ENCODE measurements at regions not wholly inside any gene's neighbourhood (a gene's known extent, or its start where the extent isn't known, plus 50 kb on each side); places are given as distances from the start of the nearest gene placed in this dataset.

GRCh38 chr9:91132576-91133073, 229.1 kb downstream of the AUH start:
- H3K79me1 ChIP-seq (ENCODE audit: low read depth, low read length), result no peaks in the 10 kb centered on the region
- no peaks in the 10 kb centered on the region for H3K9me3 ChIP-seq (ENCODE audit: insufficient read depth in 2 of 2, low read depth in 1 of 2, low read length in 1 of 2)
- no peak overlapping the region for H3K4me3 ChIP-seq (ENCODE audit: extremely low read depth in 1 of 4, insufficient read depth in 2 of 4, low read depth in 3 of 4, low read length in 4 of 4)
- no peak overlapping the region for H4K8ac ChIP-seq (ENCODE audit: extremely low read depth, insufficient read depth, low read length)
- H4K5ac ChIP-seq (ENCODE audit: insufficient read length, low read depth, low read length), result no peak overlapping the region
- no peaks in the 10 kb centered on the region for H3K27me3 ChIP-seq (replicated peaks in 1 of 4; ENCODE audit: control insufficient read depth in 3 of 4, extremely low read depth in 1 of 4, insufficient read depth in 3 of 4, low read length in 3 of 4)
- no peak overlapping the region for H3K18ac ChIP-seq (ENCODE audit: extremely low read depth, low read length)
- no peak overlapping the region for H2BK15ac ChIP-seq (ENCODE audit: low read length)
- ChIA-PET CTCF (ENCODE audit: partially characterized antibody) (no interaction called here), POLR2A (ENCODE audit: partially characterized antibody) (no interaction called here)
- no peaks in the 10 kb centered on the region for H3K23me2 ChIP-seq (ENCODE audit: low read depth, low read length)
- 14 to 39% methylated on average over 1 to 3 of the region's 3 CpGs for WGBS, 2 experiments (ENCODE audit: extremely low coverage in 1 of 2, insufficient coverage in 1 of 2, insufficient read length in 1 of 2, insufficient replicate concordance in 2 of 2, low coverage in 1 of 2, low lambda C conversion rate in 2 of 2, missing lambda C conversion rate in 1 of 2)
- H3K4me2 ChIP-seq (ENCODE audit: insufficient read depth in 1 of 2, low read depth in 2 of 2, low read length in 2 of 2), result no peak overlapping the region
- no peak overlapping the region for H4K91ac ChIP-seq (replicated peaks; ENCODE audit: insufficient read length, low read length)
- no peak overlapping the region for H3K9ac ChIP-seq (replicated peaks in 1 of 4; ENCODE audit: extremely low read depth in 1 of 4, low read depth in 3 of 4, low read length in 3 of 4)
- H3K4ac ChIP-seq (replicated peaks; ENCODE audit: insufficient read length, low read depth, low read length), result no peak overlapping the region
- FAIRE-seq, result no peak
- no peak overlapping the region for H2BK20ac ChIP-seq (ENCODE audit: low read length)
- H3K14ac ChIP-seq (ENCODE audit: insufficient read length), result no peak overlapping the region
- no peak overlapping the region for H3K23ac ChIP-seq (ENCODE audit: insufficient read length)
- H3K4me1 ChIP-seq (replicated peaks in 1 of 4; ENCODE audit: control insufficient read depth in 3 of 4, insufficient read depth in 4 of 4, low read length in 3 of 4), result no peaks in the 10 kb centered on the region
- no peaks in the 10 kb centered on the region for H4K20me1 ChIP-seq (replicated peaks in 1 of 2; ENCODE audit: control insufficient read depth in 1 of 2, insufficient read depth in 2 of 2, low read length in 2 of 2)
- H2AK5ac ChIP-seq (ENCODE audit: low read depth, low read length), result no peak overlapping the region
- DNase-seq (ENCODE audit: low read depth in 1 of 2, low spot score in 2 of 2), result no peak
- H3K27ac ChIP-seq (ENCODE audit: low read depth, low read length), result no peak overlapping the region
- H3K79me2 ChIP-seq (ENCODE audit: control insufficient read depth in 1 of 2, insufficient read depth in 2 of 2, low read length in 2 of 2), result no peaks in the 10 kb centered on the region
- no peaks in the 10 kb centered on the region; a peak in 1 of 8 replicates for H3K36me3 ChIP-seq (ENCODE audit: control insufficient read depth in 2 of 4, insufficient read depth in 4 of 4, low read length in 3 of 4)
- H2BK5ac ChIP-seq (ENCODE audit: low read depth, low read length), result no peak overlapping the region
- H3K56ac ChIP-seq (replicated peaks; ENCODE audit: insufficient read length, low read depth, low read length), result no peak overlapping the region
- no peak overlapping the region for H2BK12ac ChIP-seq (ENCODE audit: low read depth, low read length)
- no peak overlapping the region for H2AFZ ChIP-seq (ENCODE audit: low read length)
- H2BK120ac ChIP-seq (replicated peaks; ENCODE audit: low read depth, low read length), result no peak overlapping the region
- TF ChIP-seq EGR1 (IDR thresholded peaks at IDR 0.05; ENCODE audit: borderline replicate concordance, low read depth, low read length) (no peak), CBX8 (IDR thresholded peaks at IDR 0.05; ENCODE audit: borderline replicate concordance, low read depth, low read length) (no peak)
